Hepatocyte (in vitro differentiated cells): ENCODE measurements at regions not wholly inside any gene's neighbourhood (a gene's known extent, or its start where the extent isn't known, plus 50 kb on each side); places are given as distances from the start of the nearest gene placed in this dataset.
"Not testable (repeated sequence)": the region's sequence is repeated elsewhere in the genome, so short reads cannot be mapped to it uniquely, and the experiment has no call there.

Experiments
- DNase-seq: peaks from one replicate; pipeline ENCODE4 v3.0.0-alpha.2; 2016; ENCODE audit warnings: low spot score
- H2AFZ ChIP-seq: fragments of 200-600 bp; sonication (generic); 2 replicates; pipeline ENCODE4 v1.6.0; 2016; ENCODE audit warnings: antibody characterized with exemption, mild to moderate bottlenecking
- H3K27ac ChIP-seq: fragments of 200-600 bp; sonication (generic); 2 replicates; pipeline ENCODE4 v1.5.1; 2016; ENCODE audit warnings: mild to moderate bottlenecking
- H3K27me3 ChIP-seq: fragments of 200-600 bp; sonication (generic); 2 replicates; pipeline ENCODE4 v1.6.1; 2016
- H3K36me3 ChIP-seq: fragments of 200-600 bp; sonication (generic); replicated peaks from 2 replicates; pipeline ENCODE4 v1.5.1; 2016; ENCODE audit warnings: low read depth; ENCODE audit not compliant: insufficient read depth
- H3K4me1 ChIP-seq: fragments of 200-600 bp; sonication (generic); 2 replicates; pipeline ENCODE4 v1.5.1; 2016; ENCODE audit warnings: mild to moderate bottlenecking, moderate library complexity; ENCODE audit not compliant: insufficient read depth
- H3K4me2 ChIP-seq: fragments of 200-600 bp; sonication (generic); 2 replicates; pipeline ENCODE4 v1.6.0; 2016
- H3K4me3 ChIP-seq: fragments of 200-600 bp; sonication (generic); 2 replicates; pipeline ENCODE4 v1.5.1; 2016; ENCODE audit warnings: mild to moderate bottlenecking
- H3K79me2 ChIP-seq: fragments of 200-600 bp; sonication (generic); 2 replicates; pipeline ENCODE4 v1.6.0; 2017; ENCODE audit warnings: mild to moderate bottlenecking
- H3K9me2 ChIP-seq: fragments of 200-600 bp; sonication (generic); replicated peaks from 2 replicates; pipeline ENCODE4 v1.6.0; 2017; ENCODE audit warnings: mild to moderate bottlenecking; ENCODE audit not compliant: insufficient read depth
- H3K9me3 ChIP-seq: fragments of 200-600 bp; sonication (generic); 2 replicates; pipeline ENCODE4 v1.5.1; 2016; ENCODE audit warnings: low read depth, mild to moderate bottlenecking
- H4K20me1 ChIP-seq: fragments of 200-600 bp; sonication (generic); 2 replicates; pipeline ENCODE4 v1.6.0; 2016; ENCODE audit warnings: mild to moderate bottlenecking; ENCODE audit not compliant: insufficient read depth, poor library complexity, severe bottlenecking
- CTCF ChIP-seq: fragments of 200-600 bp; sonication (generic); IDR thresholded peaks from 2 replicates; pipeline ENCODE4 v1.5.1; 2016; ENCODE audit warnings: antibody characterized with exemption, mild to moderate bottlenecking; ENCODE audit not compliant: poor library complexity
- EZH2 ChIP-seq: fragments of 200-600 bp; sonication (generic); IDR thresholded peaks from 2 replicates; pipeline ENCODE4 v1.6.1; 2016; ENCODE audit warnings: antibody characterized with exemption, mild to moderate bottlenecking, borderline replicate concordance
- EZH2phosphoT487 ChIP-seq: fragments of 200-600 bp; sonication (generic); IDR thresholded peaks from one replicate; pipeline ENCODE4 v1.6.1; 2018; ENCODE audit warnings: antibody characterized with exemption, mild to moderate bottlenecking, low read depth, moderate library complexity; ENCODE audit not compliant: unreplicated experiment, severe bottlenecking
- WGBS: methylation state at CpG from one replicate; pipeline ENCODE4 v1.1.6; 2016; ENCODE audit warnings: low lambda C conversion rate; ENCODE audit errors: missing lambda C conversion rate; 5-methylcytosine and 5-hydroxymethylcytosine counted together

GRCh38 chr6:101163611-101164010 is 229.9 kb upstream of the GRIK2 start:
- H3K36me3 ChIP-seq, result no peaks in the 10 kb centered on the region
- H4K20me1 ChIP-seq, result no peaks in the 10 kb centered on the region
- DNase-seq, result no peak
- no peaks in the 10 kb centered on the region for H3K9me3 ChIP-seq
- H3K79me2 ChIP-seq, result no peaks in the 10 kb centered on the region
- no peak for TF ChIP-seq EZH2phosphoT487
- TF ChIP-seq EZH2, result no peak
- no peak for TF ChIP-seq CTCF
- 60% methylated on average over 3 of the region's 3 CpGs for WGBS
- no peak overlapping the region for H3K27ac ChIP-seq
- H3K4me1 ChIP-seq, result no peaks in the 10 kb centered on the region
- no peaks in the 10 kb centered on the region for H3K9me2 ChIP-seq
- no peaks in the 10 kb centered on the region for H3K27me3 ChIP-seq
- H3K4me3 ChIP-seq, result no peak overlapping the region
- no peak overlapping the region for H3K4me2 ChIP-seq
- H2AFZ ChIP-seq, result no peak overlapping the region

GRCh38 chr6:101167638-101168037 is 225.9 kb upstream of the GRIK2 start:
- TF ChIP-seq CTCF, result no peak
- no peak for TF ChIP-seq EZH2phosphoT487
- no peak for TF ChIP-seq EZH2
- no peak overlapping the region for H3K4me2 ChIP-seq
- H3K9me3 ChIP-seq, result no peaks in the 10 kb centered on the region
- no peaks in the 10 kb centered on the region for H3K27me3 ChIP-seq
- no peaks in the 10 kb centered on the region for H4K20me1 ChIP-seq
- no peaks in the 10 kb centered on the region for H3K79me2 ChIP-seq
- H3K9me2 ChIP-seq, result no peaks in the 10 kb centered on the region
- no peaks in the 10 kb centered on the region for H3K4me1 ChIP-seq
- DNase-seq, result no peak
- H3K4me3 ChIP-seq, result no peak overlapping the region
- H2AFZ ChIP-seq, result no peak overlapping the region
- no peak overlapping the region for H3K27ac ChIP-seq
- 95% methylated on average over 14 of the region's 14 CpGs for WGBS
- H3K36me3 ChIP-seq, result no peaks in the 10 kb centered on the region

GRCh38 chr6:101171049-101171448 is 222.5 kb upstream of the GRIK2 start:
- H3K9me3 ChIP-seq, H3K4me2 ChIP-seq, H3K4me1 ChIP-seq, DNase-seq, H3K9me2 ChIP-seq, H4K20me1 ChIP-seq, H3K27ac ChIP-seq, H3K27me3 ChIP-seq, H3K4me3 ChIP-seq, H3K36me3 ChIP-seq, H3K79me2 ChIP-seq, H2AFZ ChIP-seq: not testable (repeated sequence)
- 86% methylated on average over 4 of the region's 4 CpGs for WGBS

- no peak overlapping the region for H3K4me2 ChIP-seq
- H3K79me2 ChIP-seq, result no peaks in the 10 kb centered on the region
- H2AFZ ChIP-seq, result no peak overlapping the region
- H3K9me3 ChIP-seq, result no peaks in the 10 kb centered on the region
- H3K27me3 ChIP-seq, result no peaks in the 10 kb centered on the region
- H4K20me1 ChIP-seq, result no peaks in the 10 kb centered on the region
- H3K9me2 ChIP-seq, result no peaks in the 10 kb centered on the region
- DNase-seq, result no peak
- TF ChIP-seq EZH2phosphoT487 (no peak), EZH2 (no peak), CTCF (no peak)
- no peaks in the 10 kb centered on the region for H3K36me3 ChIP-seq
- no peak overlapping the region for H3K4me3 ChIP-seq
- no peaks in the 10 kb centered on the region for H3K4me1 ChIP-seq
- no peak overlapping the region for H3K27ac ChIP-seq
Measured at GRCh38 chr6:101178748-101179147, 214.8 kb upstream of the GRIK2 start.
